ENCODE measurements at regions not wholly inside any gene's neighbourhood (a gene's known extent, or its start where the extent isn't known, plus 50 kb on each side); places are given as distances from the start of the nearest gene placed in this dataset.

- CTCF ChIA-PET: no interaction called here
- intact Hi-C loops (cut with micrococcal nuclease) (no loop called here), dilution Hi-C loops (cut with MboI; ENCODE audit: extremely low pct_ligation_motif_present, low sequenced_read_pairs) (no loop called here)
- Histone ChIP-seq H3K4me3 (replicated peaks in 1 of 3; ENCODE audit: insufficient read depth in 1 of 3, low read depth in 1 of 3, low read length in 3 of 3) (no peak overlapping the region), H4K20me1 (replicated peaks; ENCODE audit: control insufficient read depth, extremely low read depth, insufficient read depth, low read length) (no peaks in the 10 kb centered on the region), H3K4me2 (ENCODE audit: insufficient read depth, low read length) (no peak overlapping the region), H3K9me1 (replicated peaks; ENCODE audit: control insufficient read depth, extremely low read depth, insufficient read depth, low read length) (no peaks in the 10 kb centered on the region), H3K9me3 (replicated peaks; ENCODE audit: control insufficient read depth, insufficient read depth, low read length) (peaks cover 4% of the 10 kb centered on the region), H3K79me2 (ENCODE audit: control insufficient read depth, insufficient read depth, low read length) (no peaks in the 10 kb centered on the region), H3K9ac (replicated peaks; ENCODE audit: extremely low read depth, insufficient read depth, low read length) (no peak overlapping the region), H3K27me3 (ENCODE audit: control insufficient read depth in 2 of 2, insufficient read depth in 2 of 2, low read length in 2 of 2) (no peaks in the 10 kb centered on the region), H3K27ac (ENCODE audit: insufficient read depth, low read depth, low read length) (no peak overlapping the region), H3K4me1 (ENCODE audit: control insufficient read depth, extremely low read depth, insufficient read depth, low read length) (no peaks in the 10 kb centered on the region), H3K36me3 (ENCODE audit: control insufficient read depth in 2 of 2, extremely low read depth in 1 of 2, insufficient read depth in 2 of 2, low read length in 2 of 2) (no peaks in the 10 kb centered on the region), H2AFZ (ENCODE audit: low read depth, low read length) (no peak overlapping the region)
- no peak for FAIRE-seq
- POLR2A ChIA-PET: no interaction called here
- DNase-seq (ENCODE audit: low read depth, low spot score): no peak
- no TSS peak for BruUV-seq (replicated peaks)
- TF ChIP-seq MYC (IDR thresholded peaks at IDR 0.05; ENCODE audit: low read depth, low read length) (no peak), GATA2 (IDR thresholded peaks at IDR 0.05; ENCODE audit: insufficient read depth, insufficient read length, low read depth, low read length) (no peak), FOS (IDR thresholded peaks at IDR 0.05; ENCODE audit: borderline replicate concordance, insufficient read depth, low read length) (no peak), CTCF (IDR thresholded peaks at IDR 0.05; ENCODE audit: extremely low read depth in 1 of 2, insufficient read depth in 1 of 2, low read depth in 1 of 2, low read length in 2 of 2) (no peak), JUN (IDR thresholded peaks at IDR 0.05; ENCODE audit: borderline replicate concordance, insufficient read depth, insufficient read length, low read depth) (no peak), POLR2AphosphoS5 (IDR thresholded peaks at IDR 0.05; ENCODE audit: insufficient read depth, low read depth, low read length) (no peak), MAX (IDR thresholded peaks at IDR 0.05; ENCODE audit: insufficient read depth, insufficient read length) (no peak), EZH2 (IDR thresholded peaks at IDR 0.05; ENCODE audit: borderline replicate concordance, low read depth, low read length, severe bottlenecking) (no peak), POLR2A (IDR thresholded peaks at IDR 0.05; ENCODE audit: low read depth, low read length) (no peak)
These were observed 697.3 kb downstream of the TRIB2 start for GRCh38 chr2:13413989-13414388.

Data from endothelial cell of umbilical vein (primary cell).